KMS-11 (cell line): ENCODE measurements at regions not wholly inside any gene's neighbourhood (a gene's known extent, or its start where the extent isn't known, plus 50 kb on each side); places are given as distances from the start of the nearest gene placed in this dataset.

Experiments used
- H2AFZ ChIP-seq: fragments of 200-600 bp; sonication (generic); 2 replicates; pipeline ENCODE4 v1.6.1; 2016; ENCODE audit warnings: antibody characterized with exemption, mixed run types, low read depth
- H3K27ac ChIP-seq: fragments of 200-600 bp; sonication (generic); 2 replicates; pipeline ENCODE4 v1.6.1; 2016; ENCODE audit warnings: mild to moderate bottlenecking, mixed run types
- H3K27me3 ChIP-seq: fragments of 200-600 bp; sonication (generic); 2 replicates; pipeline ENCODE4 v1.6.1; 2017; ENCODE audit warnings: mild to moderate bottlenecking, low read depth, mixed run types, moderate library complexity; ENCODE audit not compliant: insufficient read depth
- H3K36me3 ChIP-seq: fragments of 200-600 bp; sonication (generic); 2 replicates; pipeline ENCODE4 v1.6.1; 2017; ENCODE audit warnings: mild to moderate bottlenecking, mixed run types; ENCODE audit not compliant: insufficient read depth
- H3K4me1 ChIP-seq: fragments of 200-600 bp; sonication (generic); 2 replicates; pipeline ENCODE4 v1.6.1; 2016; ENCODE audit warnings: mild to moderate bottlenecking, low read depth, mixed run types; ENCODE audit not compliant: poor library complexity, severe bottlenecking
- H3K4me2 ChIP-seq: fragments of 200-600 bp; sonication (generic); 2 replicates; pipeline ENCODE4 v1.7.0; 2016; ENCODE audit warnings: mild to moderate bottlenecking, mixed run types
- H3K4me3 ChIP-seq: fragments of 200-600 bp; sonication (generic); IDR thresholded peaks from 2 replicates; pipeline ENCODE4 v1.6.1; 2017; ENCODE audit warnings: low read depth, low read length, mixed read lengths; ENCODE audit not compliant: insufficient read depth
- H3K79me2 ChIP-seq: fragments of 200-600 bp; sonication (generic); 2 replicates; pipeline ENCODE4 v1.6.1; 2016; ENCODE audit warnings: low read depth, mixed run types; ENCODE audit not compliant: insufficient read depth
- H3K9ac ChIP-seq: fragments of 200-600 bp; sonication (generic); 2 replicates; pipeline ENCODE4 v1.6.1; 2016; ENCODE audit warnings: mild to moderate bottlenecking, mixed run types
- H4K20me1 ChIP-seq: fragments of 200-600 bp; sonication (generic); 2 replicates; pipeline ENCODE4 v1.6.1; 2016; ENCODE audit warnings: mild to moderate bottlenecking, mixed run types; ENCODE audit not compliant: insufficient read depth
- TF ChIP-seq, protein P1 (sequence below): fragments of 200-600 bp; sonication (generic); conservative IDR thresholded peaks from 2 replicates; pipeline ENCODE4 v1.6.1; 2017; ENCODE audit warnings: low read depth, mild to moderate bottlenecking, antibody characterized with exemption, low read length, moderate library complexity, mixed read lengths

GRCh38 chr18:76750269-76750668, 72.1 kb upstream of the ZNF236 start:
- Histone ChIP-seq H3K4me3 (no peak overlapping the region), H3K4me2 (no peak overlapping the region), H3K79me2 (no peaks in the 10 kb centered on the region), H3K27ac (no peak overlapping the region), H2AFZ (no peak overlapping the region), H3K9ac (no peak overlapping the region), H3K27me3 (no peaks in the 10 kb centered on the region), H3K4me1 (no peaks in the 10 kb centered on the region), H3K36me3 (no peaks in the 10 kb centered on the region), H4K20me1 (no peaks in the 10 kb centered on the region)
- TF ChIP-seq, protein P1, sequence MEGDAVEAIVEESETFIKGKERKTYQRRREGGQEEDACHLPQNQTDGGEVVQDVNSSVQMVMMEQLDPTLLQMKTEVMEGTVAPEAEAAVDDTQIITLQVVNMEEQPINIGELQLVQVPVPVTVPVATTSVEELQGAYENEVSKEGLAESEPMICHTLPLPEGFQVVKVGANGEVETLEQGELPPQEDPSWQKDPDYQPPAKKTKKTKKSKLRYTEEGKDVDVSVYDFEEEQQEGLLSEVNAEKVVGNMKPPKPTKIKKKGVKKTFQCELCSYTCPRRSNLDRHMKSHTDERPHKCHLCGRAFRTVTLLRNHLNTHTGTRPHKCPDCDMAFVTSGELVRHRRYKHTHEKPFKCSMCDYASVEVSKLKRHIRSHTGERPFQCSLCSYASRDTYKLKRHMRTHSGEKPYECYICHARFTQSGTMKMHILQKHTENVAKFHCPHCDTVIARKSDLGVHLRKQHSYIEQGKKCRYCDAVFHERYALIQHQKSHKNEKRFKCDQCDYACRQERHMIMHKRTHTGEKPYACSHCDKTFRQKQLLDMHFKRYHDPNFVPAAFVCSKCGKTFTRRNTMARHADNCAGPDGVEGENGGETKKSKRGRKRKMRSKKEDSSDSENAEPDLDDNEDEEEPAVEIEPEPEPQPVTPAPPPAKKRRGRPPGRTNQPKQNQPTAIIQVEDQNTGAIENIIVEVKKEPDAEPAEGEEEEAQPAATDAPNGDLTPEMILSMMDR, result no peak

DNA sequence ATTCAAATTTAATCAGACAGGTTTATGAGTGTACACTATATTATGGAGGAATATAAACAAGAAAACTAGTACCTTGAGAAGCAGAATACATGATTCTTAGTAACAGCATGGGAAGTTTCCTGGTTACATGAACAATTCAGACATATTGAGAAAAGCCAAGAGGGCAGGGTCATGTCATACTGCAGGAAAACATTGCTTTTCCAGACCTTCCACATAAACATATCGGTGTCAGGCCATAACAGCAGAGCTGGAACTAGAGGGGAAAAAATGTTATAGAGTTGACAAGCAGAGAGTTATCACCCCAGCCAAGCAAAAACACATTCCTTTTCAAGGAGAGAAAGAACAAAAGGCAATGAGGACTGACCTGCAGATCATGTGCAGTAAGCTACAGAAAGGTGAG, 74.7 kb upstream of the ZNF236 start:
- H3K36me3 ChIP-seq, result no peaks in the 10 kb centered on the region
- no peak overlapping the region for H3K4me3 ChIP-seq
- no peaks in the 10 kb centered on the region for H3K79me2 ChIP-seq
- no peak overlapping the region for H3K9ac ChIP-seq
- H3K4me1 ChIP-seq, result no peaks in the 10 kb centered on the region
- H3K4me2 ChIP-seq, result no peak overlapping the region
- TF ChIP-seq, protein P1, result no peak
- H3K27ac ChIP-seq, result no peak overlapping the region
- no peak overlapping the region for H2AFZ ChIP-seq
- no peaks in the 10 kb centered on the region for H3K27me3 ChIP-seq
- no peaks in the 10 kb centered on the region for H4K20me1 ChIP-seq

DNA sequence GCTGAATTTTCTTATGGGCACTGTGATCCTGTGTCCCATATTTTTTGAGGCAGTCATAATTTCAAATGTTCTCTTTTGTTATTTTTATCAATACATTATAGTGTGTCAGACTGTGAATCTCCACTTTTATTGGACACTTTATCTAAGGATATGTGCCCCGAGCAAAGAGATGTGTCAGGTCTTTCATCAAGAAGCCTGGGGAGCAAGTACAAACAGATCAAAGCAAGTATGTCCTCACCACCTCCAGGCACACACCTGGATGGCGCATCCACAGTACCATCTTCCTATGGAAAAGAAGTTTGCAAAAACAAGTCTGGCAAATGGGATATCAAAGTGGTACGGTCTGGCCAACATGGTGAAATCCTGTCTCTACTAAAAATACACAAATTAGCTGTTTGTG, 81.0 kb upstream of the ZNF236 start:
- no peaks in the 10 kb centered on the region for H3K36me3 ChIP-seq

DNA sequence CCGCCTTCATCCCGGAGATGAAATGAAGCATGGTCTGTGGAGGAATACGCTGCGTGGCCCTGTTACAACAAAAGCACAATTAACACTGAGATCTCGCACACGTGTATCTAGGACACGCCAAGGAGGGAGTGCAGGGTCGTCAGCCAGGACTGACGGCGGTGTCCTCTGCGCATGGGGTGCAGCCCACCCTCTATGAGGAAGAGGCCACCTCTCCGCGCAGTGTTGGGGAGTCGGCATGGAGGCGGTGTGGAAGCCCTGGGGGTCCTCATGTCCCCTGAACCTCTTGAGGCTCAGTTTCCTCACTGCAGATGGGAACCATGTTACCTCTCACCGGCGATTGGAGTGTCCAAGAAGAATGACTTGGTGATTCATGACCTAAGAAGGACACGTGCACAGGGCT, 86.0 kb upstream of the ZNF236 start:
- Histone ChIP-seq H2AFZ (no peak overlapping the region), H3K27ac (no peak overlapping the region), H3K27me3 (no peaks in the 10 kb centered on the region), H4K20me1 (no peaks in the 10 kb centered on the region), H3K4me3 (no peak overlapping the region), H3K4me1 (no peaks in the 10 kb centered on the region), H3K9ac (no peak overlapping the region), H3K79me2 (no peaks in the 10 kb centered on the region), H3K4me2 (no peak overlapping the region), H3K36me3 (no peaks in the 10 kb centered on the region)
- TF ChIP-seq, protein P1, result no peak

More for the DNA sequence above, 81.0 kb upstream of the ZNF236 start:
- Histone ChIP-seq H3K4me1 (no peaks in the 10 kb centered on the region), H4K20me1 (no peaks in the 10 kb centered on the region), H3K27me3 (no peaks in the 10 kb centered on the region), H3K27ac (no peak overlapping the region), H3K4me3 (no peak overlapping the region), H3K79me2 (no peaks in the 10 kb centered on the region), H3K4me2 (no peak overlapping the region), H3K9ac (no peak overlapping the region), H2AFZ (no peak overlapping the region)
- TF ChIP-seq, protein P1, result no peak
